IPS DF 6.9 (cell line): ENCODE measurements at regions not wholly inside any gene's neighbourhood (a gene's known extent, or its start where the extent isn't known, plus 50 kb on each side); places are given as distances from the start of the nearest gene placed in this dataset.

Experiments
- DNase-seq: peaks from one replicate; pipeline ENCODE4 v3.0.0-alpha.2; 2013; ENCODE audit warnings: low read depth, low spot score
- H3K27ac ChIP-seq: one replicate; pipeline ENCODE4 v1.5.1; 2013; ENCODE audit warnings: low read length, control low read depth
- H3K27me3 ChIP-seq: 2 replicates; pipeline ENCODE4 v1.6.1; 2013; ENCODE audit warnings: mild to moderate bottlenecking, low read length; ENCODE audit not compliant: control insufficient read depth, insufficient read depth
- H3K36me3 ChIP-seq: 2 replicates; pipeline ENCODE4 v1.6.1; 2013; ENCODE audit warnings: low read length; ENCODE audit not compliant: control insufficient read depth, insufficient read depth
- H3K4me1 ChIP-seq: 2 replicates; pipeline ENCODE4 v1.6.1; 2013; ENCODE audit warnings: low read length; ENCODE audit not compliant: control insufficient read depth, insufficient read depth
- H3K4me3 ChIP-seq: 2 replicates; pipeline ENCODE4 v1.5.1; 2013; ENCODE audit warnings: mild to moderate bottlenecking, low read length
- H3K9me3 ChIP-seq: 2 replicates; pipeline ENCODE4 v1.6.1; 2013; ENCODE audit warnings: low read length, inconsistent platforms; ENCODE audit not compliant: control insufficient read depth, insufficient read depth
- WGBS: extraction: QIAGEN DNeasy Blood & Tissue Kit; methylation state at CpG from one replicate; pipeline ENCODE4 v1.1.7; 2013; ENCODE audit warnings: mixed read lengths, missing lambda C conversion rate; ENCODE audit not compliant: insufficient read length, insufficient coverage; 5-methylcytosine and 5-hydroxymethylcytosine counted together

GRCh38 chr10:83706952-83707582 lies 432.2 kb upstream of the GHITM start:
- H3K27me3 ChIP-seq = no peaks in the 10 kb centered on the region
- no peaks in the 10 kb centered on the region for H3K9me3 ChIP-seq
- H3K4me1 ChIP-seq = no peaks in the 10 kb centered on the region
- DNase-seq = no peak
- no peaks in the 10 kb centered on the region for H3K36me3 ChIP-seq
- H3K4me3 ChIP-seq = no peak overlapping the region
- WGBS = no CpG with 5 or more reads among the region's 2 CpGs
- H3K27ac ChIP-seq = no peak overlapping the region

GRCh38 chr10:83713423-83713822 lies 425.9 kb upstream of the GHITM start:
- DNase-seq = no peak
- no CpG with 5 or more reads among the region's 1 CpG for WGBS
- H3K27ac ChIP-seq = no peak overlapping the region
- H3K9me3 ChIP-seq = no peaks in the 10 kb centered on the region
- H3K27me3 ChIP-seq = no peaks in the 10 kb centered on the region
- H3K4me1 ChIP-seq = no peaks in the 10 kb centered on the region
- no peak overlapping the region for H3K4me3 ChIP-seq
- no peaks in the 10 kb centered on the region for H3K36me3 ChIP-seq

GRCh38 chr10:83723080-83723479 lies 416.2 kb upstream of the GHITM start:
- DNase-seq = no peak
- no peak overlapping the region for H3K27ac ChIP-seq
- no peaks in the 10 kb centered on the region for H3K36me3 ChIP-seq
- no peak overlapping the region for H3K4me3 ChIP-seq
- WGBS = no CpG with 5 or more reads among the region's 2 CpGs
- H3K9me3 ChIP-seq = no peaks in the 10 kb centered on the region
- no peaks in the 10 kb centered on the region for H3K27me3 ChIP-seq
- no peaks in the 10 kb centered on the region for H3K4me1 ChIP-seq

GRCh38 chr10:83724471-83725241 lies 414.7 kb upstream of the GHITM start:
- no peaks in the 10 kb centered on the region for H3K36me3 ChIP-seq
- no peaks in the 10 kb centered on the region for H3K9me3 ChIP-seq
- DNase-seq = no peak
- H3K4me3 ChIP-seq = no peak overlapping the region
- H3K4me1 ChIP-seq = no peaks in the 10 kb centered on the region
- no peaks in the 10 kb centered on the region for H3K27me3 ChIP-seq
- WGBS = no CpG with 5 or more reads among the region's 5 CpGs
- no peak overlapping the region for H3K27ac ChIP-seq

- DNase-seq = no peak
- H3K27ac ChIP-seq = no peak overlapping the region
- H3K4me1 ChIP-seq = no peaks in the 10 kb centered on the region
- H3K9me3 ChIP-seq = no peaks in the 10 kb centered on the region
- no peak overlapping the region for H3K4me3 ChIP-seq
- no CpG with 5 or more reads among the region's 1 CpG for WGBS
- H3K27me3 ChIP-seq = no peaks in the 10 kb centered on the region
- H3K36me3 ChIP-seq = no peaks in the 10 kb centered on the region
Observed at GRCh38 chr10:83725567-83725966, 413.7 kb upstream of the GHITM start.

GRCh38 chr10:83734278-83734677 lies 405.0 kb upstream of the GHITM start:
- Histone ChIP-seq H3K4me1 (no peaks in the 10 kb centered on the region), H3K4me3 (no peak overlapping the region), H3K9me3 (no peaks in the 10 kb centered on the region), H3K36me3 (no peaks in the 10 kb centered on the region), H3K27me3 (no peaks in the 10 kb centered on the region), H3K27ac (no peak overlapping the region)
- no peak for DNase-seq

- Histone ChIP-seq H3K4me3 (no peak overlapping the region), H3K27me3 (no peaks in the 10 kb centered on the region), H3K27ac (no peak overlapping the region), H3K4me1 (no peaks in the 10 kb centered on the region), H3K9me3 (no peaks in the 10 kb centered on the region), H3K36me3 (no peaks in the 10 kb centered on the region)
- no peak for DNase-seq
- no CpG with 5 or more reads among the region's 1 CpG for WGBS
Observed at GRCh38 chr10:83736008-83736407, 403.3 kb upstream of the GHITM start.

GRCh38 chr10:83750604-83751003 lies 388.7 kb upstream of the GHITM start:
- H3K27me3 ChIP-seq = no peaks in the 10 kb centered on the region
- H3K4me3 ChIP-seq = no peak overlapping the region
- no peaks in the 10 kb centered on the region for H3K4me1 ChIP-seq
- H3K9me3 ChIP-seq = peaks cover 2% of the 10 kb centered on the region; the same call in 1 of the 2 replicates
- H3K36me3 ChIP-seq = no peaks in the 10 kb centered on the region
- H3K27ac ChIP-seq = no peak overlapping the region
- DNase-seq = no peak

GRCh38 chr10:83753490-83753889 lies 385.8 kb upstream of the GHITM start:
- Histone ChIP-seq H3K27me3 (no peaks in the 10 kb centered on the region), H3K27ac (no peak overlapping the region), H3K4me1 (no peaks in the 10 kb centered on the region), H3K36me3 (no peaks in the 10 kb centered on the region), H3K4me3 (no peak overlapping the region), H3K9me3 (peaks cover 2% of the 10 kb centered on the region; the same call in 1 of the 2 replicates)
- no CpG with 5 or more reads among the region's 2 CpGs for WGBS
- DNase-seq = no peak

GRCh38 chr10:83754857-83755256 lies 384.5 kb upstream of the GHITM start:
- Histone ChIP-seq H3K27me3 (peaks cover 8% of the 10 kb centered on the region), H3K4me3 (no peak overlapping the region), H3K4me1 (no peaks in the 10 kb centered on the region), H3K9me3 (peaks cover 2% of the 10 kb centered on the region; the same call in 1 of the 2 replicates), H3K36me3 (no peaks in the 10 kb centered on the region), H3K27ac (no peak overlapping the region)
- no CpG with 5 or more reads among the region's 1 CpG for WGBS
- no peak for DNase-seq

- Histone ChIP-seq H3K27ac (no peak overlapping the region), H3K4me1 (peaks cover 2% of the 10 kb centered on the region; the same call in 1 of the 2 replicates), H3K27me3 (peaks cover 18% of the 10 kb centered on the region), H3K4me3 (no peak overlapping the region), H3K9me3 (no peaks in the 10 kb centered on the region), H3K36me3 (no peaks in the 10 kb centered on the region)
- no peak for DNase-seq
- WGBS = no CpG with 5 or more reads among the region's 2 CpGs
Observed at GRCh38 chr10:83760142-83760541, 379.2 kb upstream of the GHITM start.
